COR-L47 (cell line): ENCODE measurements at regions not wholly inside any gene's neighbourhood (a gene's known extent, or its start where the extent isn't known, plus 50 kb on each side); places are given as distances from the start of the nearest gene placed in this dataset.
"Not testable (repeated sequence)": the region's sequence is repeated elsewhere in the genome, so short reads cannot be mapped to it uniquely, and the experiment has no call there.

Experiments
- DNase-seq: peaks from one replicate; lab custom pipeline; 2025; lab: John Stamatoyannopoulos, UW

DNA sequence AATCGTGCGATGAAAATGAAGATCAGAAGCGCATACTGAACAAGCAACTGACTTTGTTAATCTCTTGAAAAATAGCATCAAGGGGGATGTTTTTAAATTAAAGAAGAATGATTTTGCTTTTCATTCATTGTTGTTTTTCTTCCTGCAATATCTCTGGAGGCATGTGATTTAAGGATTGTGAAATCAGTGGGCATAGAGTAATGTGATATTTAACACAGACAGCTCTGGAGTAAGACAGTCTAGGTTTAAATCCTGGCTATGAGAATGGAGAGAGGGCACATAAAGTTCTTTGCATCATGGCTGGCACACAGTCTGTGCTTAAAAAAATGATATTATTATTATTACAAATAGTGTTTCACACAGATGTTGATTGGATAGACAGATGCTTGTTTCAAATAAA, 243.1 kb upstream of the NBEA start:
- no peak for DNase-seq

DNA sequence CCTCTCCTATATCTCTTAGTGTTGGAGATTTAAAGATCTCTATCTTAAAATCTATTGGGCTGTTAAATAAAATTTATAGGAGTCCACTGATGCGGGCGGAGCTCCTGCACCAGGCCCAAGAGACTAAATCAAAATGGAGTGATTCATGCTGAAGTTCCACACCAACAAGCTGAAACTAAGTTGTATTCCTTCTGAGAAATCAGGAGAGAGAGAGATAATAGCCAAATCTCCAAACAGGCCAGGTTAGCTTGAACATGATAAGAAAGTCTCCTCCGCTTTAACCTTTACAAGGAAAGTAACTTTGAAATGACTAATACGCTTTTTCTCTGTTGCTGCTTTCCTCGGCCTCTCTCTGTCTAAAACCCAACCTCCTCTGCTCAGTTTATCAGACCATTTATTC, 241.9 kb upstream of the NBEA start:
- no peak for DNase-seq

DNA sequence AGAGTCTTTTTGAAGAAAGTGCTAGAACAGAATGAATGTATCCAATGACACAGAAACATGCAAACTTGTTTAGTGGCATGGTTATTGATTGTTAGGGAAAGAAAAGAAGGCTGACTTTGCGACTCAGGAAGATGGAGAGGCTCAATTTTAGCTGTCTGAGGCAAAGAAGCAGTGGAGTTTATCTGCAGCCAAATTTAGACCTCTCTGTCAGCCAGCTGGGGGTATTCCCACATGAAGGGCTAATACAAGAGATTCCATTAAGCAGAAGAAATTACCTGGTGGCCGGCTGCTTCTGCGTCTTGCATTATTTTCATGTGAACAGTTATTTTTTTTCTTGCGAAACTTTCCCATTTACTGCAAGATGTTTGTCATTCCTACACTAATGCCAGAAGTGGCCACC, 240.2 kb upstream of the NBEA start:
- DNase-seq: no peak

DNA sequence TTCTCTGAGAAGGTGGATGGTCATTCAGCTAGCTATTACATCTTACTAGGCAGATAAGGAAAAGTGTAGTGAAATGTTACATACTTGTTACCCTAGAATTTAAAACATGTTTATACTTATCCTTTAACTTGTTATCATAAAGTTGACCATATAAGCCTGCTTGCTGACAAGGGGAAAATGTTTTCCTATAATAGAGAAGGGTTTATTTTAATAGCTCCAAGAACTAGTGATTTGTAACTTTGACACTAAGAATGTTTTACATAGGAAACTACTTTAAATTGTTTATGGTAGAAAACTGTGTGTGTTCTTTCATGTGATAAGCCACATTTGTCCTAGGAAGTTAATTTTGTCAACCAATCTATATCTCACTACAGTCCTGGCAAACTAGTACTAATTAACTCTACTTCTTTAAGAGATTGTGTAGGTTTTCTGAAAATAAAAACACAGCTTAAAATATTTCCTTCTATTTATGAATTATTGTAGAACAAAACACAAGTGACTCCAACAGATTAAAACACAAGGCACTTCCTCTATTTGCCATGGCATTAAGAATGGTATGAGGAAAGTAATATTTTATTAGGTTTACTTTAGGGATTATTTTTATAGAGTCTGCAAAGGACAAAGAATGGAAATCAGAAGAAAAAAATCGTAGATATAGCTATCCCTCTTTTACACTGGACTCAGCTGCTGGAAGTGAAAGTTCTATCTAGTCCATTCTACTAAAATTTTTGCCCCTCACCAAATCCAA, 233.3 kb upstream of the NBEA start:
- no peak for DNase-seq

DNA sequence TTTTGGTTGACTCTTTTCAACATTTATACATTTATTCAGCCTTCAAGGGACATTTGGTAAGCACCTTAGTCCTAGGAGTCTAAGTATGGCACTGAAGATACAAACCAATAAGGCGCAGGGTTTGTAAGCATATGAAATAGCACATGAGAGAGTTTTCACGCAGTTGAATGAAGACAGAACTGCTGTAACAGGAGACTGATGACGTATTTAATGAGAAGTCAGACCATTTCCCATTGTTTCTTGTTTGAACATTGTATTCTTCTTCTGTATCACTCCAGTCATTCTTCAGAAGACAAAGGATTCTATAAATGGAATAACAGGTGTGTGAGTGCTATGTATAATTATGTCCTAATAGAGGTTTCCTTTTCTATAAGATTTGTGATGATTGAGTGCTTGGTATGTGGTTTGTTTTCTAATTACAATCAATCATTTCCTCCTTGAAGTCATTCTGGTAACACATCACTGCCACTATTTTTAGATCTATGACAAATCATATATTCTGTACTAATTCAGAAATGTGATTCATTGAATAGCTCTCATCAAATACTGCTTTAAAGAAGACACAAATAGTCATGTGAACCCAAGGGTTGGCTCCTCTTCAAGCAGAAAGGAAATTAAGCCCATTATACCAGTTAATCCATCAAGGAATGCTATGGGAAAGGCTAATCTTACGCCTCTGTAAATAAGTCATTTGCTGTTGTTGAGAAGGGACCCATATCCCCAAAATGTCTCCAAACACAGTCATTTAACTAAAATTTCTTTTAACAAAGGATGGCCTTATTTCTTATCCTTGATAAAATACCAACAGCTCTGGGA, 222.8 kb upstream of the NBEA start:
- peak; percentile 86 for DNase-seq

DNA sequence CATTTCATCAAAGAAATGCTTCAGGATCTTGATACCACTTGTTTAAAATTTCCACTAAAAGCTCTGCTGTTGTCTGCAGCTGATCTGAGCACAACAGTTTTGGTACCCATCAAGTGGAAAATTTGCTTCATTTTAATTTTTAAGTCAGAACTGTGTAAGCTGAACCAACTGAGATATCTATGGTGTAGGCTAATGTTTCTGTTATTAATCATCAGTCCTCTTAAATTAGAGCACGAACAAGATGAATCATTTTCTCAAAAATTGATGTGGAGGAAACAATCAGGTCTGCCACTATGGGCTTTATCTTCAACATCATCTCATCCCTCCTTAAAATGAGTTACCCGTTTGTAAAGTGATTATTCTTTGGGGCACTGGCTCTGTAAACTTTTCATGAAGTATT, 221.5 kb upstream of the NBEA start:
- no peak for DNase-seq

DNA sequence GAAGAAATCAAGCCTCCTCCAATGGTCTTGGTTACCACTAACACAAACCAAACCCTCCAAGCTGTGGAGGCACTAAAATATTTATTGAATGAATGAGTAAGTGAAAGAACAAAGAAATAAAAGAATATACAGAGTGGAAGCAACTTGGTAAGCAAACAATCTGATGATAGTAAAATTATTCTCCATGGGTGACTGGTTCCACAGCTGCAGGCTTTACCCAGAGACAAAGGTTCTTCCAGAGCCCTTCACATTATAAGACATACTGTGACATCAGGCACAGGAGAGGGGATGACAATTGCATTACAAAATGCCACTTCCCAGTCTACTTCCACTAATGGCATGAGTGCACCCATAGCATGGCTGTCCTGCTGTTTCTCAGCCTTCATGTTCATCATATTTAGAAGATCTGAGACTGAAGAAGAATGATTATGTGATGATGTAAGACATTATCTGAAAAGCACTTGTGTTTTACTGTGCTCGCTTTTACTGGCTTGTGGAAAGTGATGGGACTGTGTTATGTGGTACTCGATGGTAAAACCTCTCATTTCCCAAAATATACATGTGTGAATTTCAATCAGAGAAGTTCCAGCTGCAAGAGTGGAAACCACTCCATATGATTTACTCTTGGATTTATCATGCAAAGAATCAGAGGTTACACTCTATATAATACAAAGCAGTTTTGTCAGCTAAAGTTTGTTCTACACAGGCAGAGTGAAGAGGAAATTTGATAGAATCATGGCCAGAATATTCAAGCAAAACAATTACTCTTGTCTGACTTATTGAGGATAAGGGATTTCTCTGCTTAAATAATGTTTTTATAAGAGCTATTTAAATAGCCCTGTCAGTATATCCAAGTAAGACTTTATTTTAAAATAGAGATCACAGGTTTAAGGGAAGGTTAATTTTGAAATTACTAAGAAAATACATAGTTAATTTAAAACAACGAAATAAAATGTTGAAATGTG, 220.2 kb upstream of the NBEA start:
- DNase-seq: peak; percentile 8

DNA sequence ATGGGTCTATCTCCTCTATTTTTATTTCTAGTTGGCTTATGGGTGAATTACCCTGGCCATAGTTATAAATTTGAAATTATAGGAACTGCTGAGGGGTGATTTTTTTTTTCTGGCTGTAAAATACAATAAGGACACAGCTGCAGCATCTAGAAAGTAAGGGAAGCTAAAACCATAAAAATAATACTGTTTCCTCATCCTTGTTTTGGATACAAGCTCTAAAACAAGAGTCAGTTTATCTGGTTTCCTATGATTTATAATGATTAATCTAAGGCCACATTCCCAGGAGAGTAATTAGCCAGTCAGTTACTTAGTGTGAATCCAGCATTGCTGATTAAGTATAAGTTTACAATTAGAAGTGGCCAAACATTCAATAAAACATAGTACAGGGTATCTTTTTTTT, 219.1 kb upstream of the NBEA start:
- no peak for DNase-seq

DNA sequence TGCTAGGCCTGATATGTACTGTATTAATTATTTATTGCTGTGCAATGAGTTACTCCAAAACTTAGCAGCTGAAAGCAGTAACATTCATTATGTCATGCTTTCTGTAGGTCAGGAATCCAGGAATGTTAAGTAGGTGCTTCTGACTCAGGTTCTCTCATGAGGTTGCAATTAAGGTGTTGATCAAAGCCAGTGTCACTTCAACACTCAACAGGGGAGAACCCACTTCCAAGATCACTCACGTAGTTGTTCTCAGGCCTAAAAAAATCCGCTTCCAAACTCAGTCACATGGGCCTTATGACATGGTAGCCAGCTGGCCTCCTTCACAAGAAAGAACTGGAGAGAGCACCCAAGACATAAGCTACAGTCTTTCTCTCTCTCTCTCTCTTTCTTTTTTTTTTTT, 211.1 kb upstream of the NBEA start:
- DNase-seq: no peak

DNA sequence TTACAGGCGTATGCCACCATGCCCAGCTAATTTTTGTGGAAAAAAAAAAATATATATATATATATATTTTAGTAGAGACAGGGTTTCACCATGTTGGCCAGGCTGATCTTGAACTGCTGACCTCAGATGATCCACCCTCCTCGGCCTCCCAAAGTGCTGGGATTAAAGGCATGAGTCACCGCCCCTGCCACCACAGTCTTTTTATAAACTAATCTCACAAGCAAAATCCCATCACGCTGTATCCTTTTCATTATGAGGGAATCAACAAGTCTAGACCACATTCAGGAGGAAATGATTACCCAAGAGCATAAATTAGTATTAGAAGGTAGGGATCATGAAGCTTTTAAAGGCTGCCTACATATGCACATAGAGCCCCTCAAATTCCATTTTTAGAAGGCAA, 210.6 kb upstream of the NBEA start:
- no peak for DNase-seq

DNA sequence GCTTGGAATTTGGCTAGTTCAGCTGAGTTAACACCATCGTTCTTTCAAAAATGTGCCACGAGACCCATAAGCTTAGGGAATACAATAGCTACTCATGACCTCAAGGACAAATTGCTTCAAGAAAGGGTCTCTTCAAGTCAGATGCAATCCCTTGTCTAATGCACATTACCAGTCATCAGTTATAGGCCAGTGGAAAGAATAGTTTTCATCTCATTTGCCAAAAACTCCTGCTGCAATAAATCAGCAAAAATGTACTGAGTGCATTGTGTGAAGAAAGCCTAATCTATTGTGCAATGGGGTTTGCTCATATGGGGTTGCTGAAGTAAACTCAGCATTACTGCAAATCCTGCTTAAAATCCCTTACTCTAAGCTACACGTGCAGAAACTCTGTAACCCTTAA, 208.3 kb upstream of the NBEA start:
- DNase-seq: no peak

DNA sequence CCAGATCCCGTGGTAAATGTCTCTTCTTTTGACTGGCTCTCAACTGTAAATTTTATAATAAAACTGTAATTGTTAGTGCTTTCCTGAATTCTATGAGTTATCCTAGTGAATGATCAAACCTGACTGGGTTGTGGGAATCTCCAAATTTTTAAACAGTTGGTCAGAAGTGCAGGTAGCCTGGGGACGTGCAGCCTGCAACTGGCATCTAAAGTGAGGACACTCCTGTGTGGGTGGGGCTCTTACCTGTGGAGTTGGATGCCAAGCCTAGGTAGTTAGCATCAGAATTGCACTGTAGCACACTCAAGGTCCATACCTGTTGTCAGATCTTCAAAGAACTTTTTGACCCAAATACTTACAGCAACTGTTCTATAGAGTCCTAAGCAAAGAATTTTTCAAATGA, 207.1 kb upstream of the NBEA start:
- no peak for DNase-seq

DNA sequence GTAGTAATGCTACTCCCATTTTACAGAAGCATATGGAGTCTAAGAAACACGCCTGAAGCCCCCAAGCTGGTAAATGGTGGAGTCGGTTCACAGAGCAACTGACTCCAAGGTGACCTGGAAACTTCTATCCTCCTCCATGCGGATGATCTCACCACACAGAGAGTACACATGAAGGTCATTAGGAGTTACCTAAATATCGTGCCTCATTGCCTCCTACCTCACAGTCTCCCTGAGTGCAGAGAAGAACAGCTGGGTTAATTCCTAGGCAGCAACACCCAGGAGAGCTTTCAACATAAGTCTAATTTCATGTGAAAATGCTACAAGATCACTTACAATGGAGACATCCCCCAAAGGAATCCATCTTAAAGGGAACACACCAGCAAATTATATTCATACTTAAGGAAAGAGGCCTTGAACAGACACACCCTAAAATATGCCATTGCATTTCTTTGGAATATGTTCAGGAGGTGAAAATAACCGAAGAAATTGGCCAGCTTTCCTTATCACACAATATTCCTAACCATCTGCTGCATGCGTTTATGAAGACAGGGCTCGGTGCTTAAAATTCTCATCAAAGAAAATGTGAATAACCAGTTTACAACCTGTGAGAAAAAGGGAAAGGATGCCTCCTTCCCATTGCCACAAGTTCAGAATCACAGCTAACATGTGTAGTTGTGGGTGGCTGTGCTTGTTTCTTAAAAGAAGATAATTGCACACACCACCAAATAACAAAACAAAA, 203.6 kb upstream of the NBEA start:
- no peak for DNase-seq

DNA sequence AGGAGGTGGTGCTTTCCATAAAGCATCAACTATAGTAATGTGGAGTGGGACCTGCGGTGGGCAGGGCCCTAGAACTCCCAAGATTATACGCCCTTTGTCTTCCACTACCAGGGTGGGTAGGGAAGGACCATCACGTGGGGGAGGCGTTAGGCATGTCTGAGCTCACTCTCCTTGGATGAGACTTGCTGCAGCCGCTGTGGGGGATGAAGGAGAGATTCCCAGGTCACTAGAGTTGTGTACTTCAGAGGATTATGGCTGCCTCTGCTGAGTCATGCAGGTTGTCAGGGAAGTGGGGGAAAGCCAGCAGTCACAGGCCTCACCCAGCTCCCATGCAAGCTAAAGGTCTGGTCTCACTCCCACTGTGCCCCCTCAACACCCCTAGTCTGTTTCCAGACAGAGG, 195.0 kb upstream of the NBEA start:
- DNase-seq: not testable (repeated sequence)

DNA sequence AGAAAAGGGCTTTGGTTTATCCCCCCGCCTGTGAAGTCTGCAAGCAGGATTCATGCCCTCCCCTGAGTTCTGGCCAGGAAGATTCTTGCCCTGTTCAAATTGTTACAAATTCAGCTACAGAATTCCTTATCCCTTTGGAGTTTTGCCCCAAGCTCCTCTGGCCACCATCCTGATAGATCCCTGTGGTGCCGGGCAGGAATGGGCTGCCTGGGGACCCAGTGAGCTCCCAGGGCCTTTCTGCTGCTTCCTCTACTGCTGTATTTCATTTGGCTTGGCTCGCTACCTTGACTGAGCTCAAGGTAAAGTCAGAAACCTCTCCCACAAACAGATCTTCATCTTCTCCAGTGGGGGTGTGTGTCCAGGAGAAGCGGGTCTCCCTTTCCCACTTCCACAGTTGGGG, 194.6 kb upstream of the NBEA start:
- DNase-seq: no peak

DNA sequence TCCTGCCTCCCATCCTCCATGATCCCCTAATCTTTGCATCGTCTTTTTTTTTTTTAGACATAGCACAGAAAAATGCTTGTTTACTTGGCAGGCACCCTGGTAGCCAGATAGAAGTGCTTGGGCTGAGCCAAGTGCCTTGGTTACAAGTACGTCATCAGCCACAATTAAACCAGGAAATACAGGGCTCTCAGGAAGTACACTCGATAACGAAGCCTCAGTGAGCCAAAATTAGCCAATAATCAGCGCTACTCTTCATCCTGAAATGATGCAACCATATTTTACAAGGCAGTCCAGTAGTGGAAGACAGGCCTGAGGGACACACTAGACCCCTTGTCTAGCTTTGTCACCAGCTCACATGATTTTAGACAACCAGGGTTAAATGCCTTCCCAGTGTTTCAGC, 194.0 kb upstream of the NBEA start:
- DNase-seq: peak; percentile 24

DNA sequence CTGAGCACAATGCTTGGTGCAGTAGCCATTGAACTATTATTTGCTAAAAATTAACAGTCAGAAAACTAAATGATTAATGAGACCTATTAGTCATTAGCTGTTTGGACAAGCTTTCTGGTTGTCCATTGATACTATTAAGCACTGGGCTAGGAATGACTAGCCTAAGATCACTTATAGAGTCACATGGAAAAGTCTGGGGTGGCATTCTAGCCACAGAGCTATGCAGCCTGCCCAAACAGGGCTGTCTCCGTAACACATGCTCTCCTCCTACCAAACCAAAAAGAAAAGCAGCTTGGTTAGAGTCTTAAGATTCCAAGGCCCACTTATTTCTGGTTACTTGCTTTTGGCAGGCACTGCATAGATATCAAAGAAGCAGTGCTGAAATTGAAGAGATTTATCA, 193.5 kb upstream of the NBEA start:
- DNase-seq: no peak

DNA sequence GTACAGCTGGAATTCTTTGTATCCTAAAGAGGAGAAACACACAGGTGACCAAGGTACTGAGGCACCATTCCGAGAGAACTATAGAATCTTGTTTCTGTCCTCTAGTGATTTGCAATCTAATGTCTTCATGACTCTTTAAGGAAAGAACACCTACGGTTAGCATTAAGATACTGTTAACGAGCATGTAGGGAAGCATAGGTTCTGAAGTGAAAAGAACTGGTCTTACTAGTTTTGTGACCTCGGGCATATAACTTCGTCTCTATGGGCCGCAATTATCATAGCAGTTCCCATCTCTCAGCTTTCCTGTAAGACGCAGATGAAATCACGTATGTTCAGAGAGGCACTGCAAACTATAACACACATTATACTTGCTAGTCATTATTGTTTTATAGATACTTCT, 193.0 kb upstream of the NBEA start:
- no peak for DNase-seq

DNA sequence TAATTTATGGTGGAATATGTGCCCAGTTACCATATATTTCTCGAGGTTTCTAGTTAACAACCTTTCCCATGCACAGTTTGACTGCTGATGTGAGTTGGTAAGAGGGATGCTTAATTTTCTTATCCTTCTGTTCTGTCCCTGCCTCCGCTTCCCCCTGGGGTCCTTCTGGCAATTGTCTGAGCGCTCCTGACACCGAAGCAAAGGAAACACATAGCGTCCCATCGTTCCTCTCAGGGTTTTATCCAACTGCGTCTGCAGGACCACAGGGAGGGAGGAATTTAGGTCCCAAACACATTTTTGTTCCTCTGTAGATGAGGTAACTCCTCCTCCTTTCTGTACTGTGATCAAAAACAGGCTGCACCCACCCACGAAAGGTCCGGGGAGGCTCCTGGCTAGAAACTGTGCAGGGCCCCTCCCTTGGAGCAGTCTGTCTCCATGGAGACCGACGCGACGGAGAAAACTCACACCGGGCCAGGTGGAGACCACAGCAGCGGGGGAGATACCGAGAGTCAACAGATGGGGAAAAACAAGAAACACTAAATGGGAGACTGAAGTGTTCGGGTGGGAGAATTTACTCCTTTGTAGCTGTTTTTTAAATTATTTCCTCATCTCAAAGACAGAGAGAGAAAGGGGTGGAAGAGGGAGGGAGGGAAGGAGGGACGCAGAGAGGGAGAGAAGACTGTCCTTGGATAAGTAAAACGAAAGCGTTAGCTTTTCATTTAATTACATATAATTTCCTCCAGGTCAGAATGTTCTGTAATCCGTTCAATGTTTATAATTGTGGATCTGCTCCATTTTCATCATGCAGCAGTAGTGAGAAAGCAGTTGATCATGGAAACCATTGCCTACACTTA, 191.8 kb upstream of the NBEA start:
- peak; percentile 84 for DNase-seq

DNA sequence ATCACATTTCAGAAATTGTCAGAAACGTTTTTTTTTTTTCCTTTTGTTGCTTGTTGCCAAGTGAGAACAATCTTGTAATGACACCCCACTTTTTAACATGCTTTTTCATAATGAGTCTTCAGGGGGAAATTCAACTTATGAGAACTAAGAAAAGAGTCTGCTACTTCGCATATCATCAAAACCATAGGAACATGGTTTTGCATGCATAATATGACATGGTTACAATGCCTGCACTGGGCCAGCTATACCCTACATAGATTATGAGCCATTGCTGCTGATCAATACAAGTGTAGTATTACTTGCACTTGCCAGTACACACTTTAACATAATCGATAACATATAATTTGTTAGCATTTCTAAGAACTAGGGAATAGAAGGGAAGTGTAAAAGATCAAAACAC, 191.0 kb upstream of the NBEA start:
- DNase-seq: no peak

DNA sequence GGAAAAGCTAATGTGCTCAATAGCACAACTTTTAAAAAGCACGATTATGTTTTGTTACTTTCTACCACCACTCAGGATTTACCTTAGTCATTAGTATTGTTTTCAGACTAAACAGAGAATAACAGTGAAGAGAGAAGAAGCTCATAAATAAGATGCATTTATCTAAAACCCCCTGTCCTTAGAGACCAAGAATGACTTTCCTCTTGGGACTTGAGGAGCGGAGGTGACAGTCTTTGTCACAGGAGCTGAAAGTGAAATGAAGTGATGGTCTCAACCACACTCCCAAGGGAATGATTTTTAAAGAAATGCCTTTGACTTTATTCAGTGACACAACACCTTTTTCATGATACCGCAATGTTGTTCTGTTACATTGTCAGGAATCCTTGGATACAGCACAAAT, 190.6 kb upstream of the NBEA start:
- no peak for DNase-seq
